ENCODE measurements at regions not wholly inside any gene's neighbourhood (a gene's known extent, or its start where the extent isn't known, plus 50 kb on each side); places are given as distances from the start of the nearest gene placed in this dataset.

- DNase-seq (ENCODE audit: insufficient read length, low spot score) (no peak), FAIRE-seq (peak; percentile 54)
These were observed 71.5 kb upstream of the IL12A start for GRCh38 chr3:159917141-159917540.

GRCh38 chr3:159919873-159920272 lies 68.8 kb upstream of the IL12A start:
- DNase-seq (ENCODE audit: insufficient read length, low spot score) (no peak), FAIRE-seq (peak; percentile 82)
- peak; percentile 89 for TF ChIP-seq SPI1 (IDR thresholded peaks at IDR 0.05; ENCODE audit: low read depth, low read length)
- TF ChIP-seq POLR2AphosphoS5 (IDR thresholded peaks at IDR 0.05; ENCODE audit: low read depth, low read length) = no peak

More at GRCh38 chr3:159917141-159917540, 71.5 kb upstream of the IL12A start:
- no peak for TF ChIP-seq SPI1 (IDR thresholded peaks at IDR 0.05; ENCODE audit: low read depth, low read length)
- no peak for TF ChIP-seq TAF1 (IDR thresholded peaks at IDR 0.05; ENCODE audit: low read depth, low read length)
- TF ChIP-seq POLR2A (IDR thresholded peaks at IDR 0.05; ENCODE audit: low read depth, low read length) = no peak
- TF ChIP-seq PAX5 (IDR thresholded peaks at IDR 0.05; ENCODE audit: insufficient read depth, low read length, severe bottlenecking) = no peak
- no peak for TF ChIP-seq POLR2AphosphoS5 (IDR thresholded peaks at IDR 0.05; ENCODE audit: low read depth, low read length)
- no peak for TF ChIP-seq POU2F2 (IDR thresholded peaks at IDR 0.05; ENCODE audit: low read depth, low read length)

- no peak for DNase-seq (ENCODE audit: insufficient read length, low spot score)
- TF ChIP-seq POU2F2 (IDR thresholded peaks at IDR 0.05; ENCODE audit: low read depth, low read length) (no peak), PAX5 (IDR thresholded peaks at IDR 0.05; ENCODE audit: insufficient read depth, low read length, severe bottlenecking) (no peak), POLR2A (IDR thresholded peaks at IDR 0.05; ENCODE audit: low read depth, low read length) (no peak), TAF1 (IDR thresholded peaks at IDR 0.05; ENCODE audit: low read depth, low read length) (no peak)
- no peak for FAIRE-seq
These were observed 66.3 kb upstream of the IL12A start for GRCh38 chr3:159922193-159922840.

- FAIRE-seq = peak; percentile 100
- TF ChIP-seq SPI1 (IDR thresholded peaks at IDR 0.05; ENCODE audit: low read depth, low read length) (peak; percentile 82), POLR2A (IDR thresholded peaks at IDR 0.05; ENCODE audit: low read depth, low read length) (0 out of 2 replicates have a peak, but pooled peaks have one; percentile 25), PAX5 (IDR thresholded peaks at IDR 0.05; ENCODE audit: insufficient read depth, low read length, severe bottlenecking) (no peak)
- DNase-seq (ENCODE audit: insufficient read length, low spot score) = peak; percentile 31
These were observed 65.7 kb upstream of the IL12A start for GRCh38 chr3:159922861-159923312.

DNA sequence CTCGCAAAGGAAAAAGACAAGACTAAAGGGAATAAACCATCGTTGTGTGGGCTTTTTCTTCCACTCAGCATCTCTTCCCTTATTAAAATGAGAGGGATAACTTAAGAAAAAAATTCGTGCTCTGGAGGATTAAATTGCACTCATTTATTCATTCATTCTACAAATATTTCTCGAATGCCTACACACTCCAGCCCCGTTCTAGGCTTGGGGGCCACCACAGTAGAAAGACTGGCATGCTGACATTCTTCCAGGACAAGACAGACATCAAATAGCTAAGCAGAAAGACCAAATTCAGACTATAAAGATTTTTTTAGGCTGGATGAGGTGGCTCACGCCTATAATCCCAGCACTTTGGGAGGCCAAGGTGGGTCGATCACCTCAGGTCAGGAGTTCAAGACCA lies 65.3 kb upstream of the IL12A start:
- DNase-seq (ENCODE audit: insufficient read length, low spot score) = no peak
- FAIRE-seq = no peak
- TF ChIP-seq TAF1 (IDR thresholded peaks at IDR 0.05; ENCODE audit: low read depth, low read length) (no peak), SPI1 (IDR thresholded peaks at IDR 0.05; ENCODE audit: low read depth, low read length) (no peak), POU2F2 (IDR thresholded peaks at IDR 0.05; ENCODE audit: low read depth, low read length) (no peak), PAX5 (IDR thresholded peaks at IDR 0.05; ENCODE audit: insufficient read depth, low read length, severe bottlenecking) (no peak), POLR2AphosphoS5 (IDR thresholded peaks at IDR 0.05; ENCODE audit: low read depth, low read length) (no peak), POLR2A (IDR thresholded peaks at IDR 0.05; ENCODE audit: low read depth, low read length) (no peak)

GRCh38 chr3:159923956-159924355 lies 64.7 kb upstream of the IL12A start:
- TF ChIP-seq POLR2AphosphoS5 (IDR thresholded peaks at IDR 0.05; ENCODE audit: low read depth, low read length) = no peak
- no peak for TF ChIP-seq PAX5 (IDR thresholded peaks at IDR 0.05; ENCODE audit: insufficient read depth, low read length, severe bottlenecking)
- TF ChIP-seq POLR2A (IDR thresholded peaks at IDR 0.05; ENCODE audit: low read depth, low read length) = no peak
- peak; percentile 37; the same call in 1 of the 2 replicates for TF ChIP-seq SPI1 (IDR thresholded peaks at IDR 0.05; ENCODE audit: low read depth, low read length)
- TF ChIP-seq POU2F2 (IDR thresholded peaks at IDR 0.05; ENCODE audit: low read depth, low read length) = no peak
- no peak for TF ChIP-seq TAF1 (IDR thresholded peaks at IDR 0.05; ENCODE audit: low read depth, low read length)
- DNase-seq (ENCODE audit: insufficient read length, low spot score) (no peak), FAIRE-seq (peak; percentile 50)

GRCh38 chr3:159924411-159924810 lies 64.2 kb upstream of the IL12A start:
- FAIRE-seq (no peak), DNase-seq (ENCODE audit: insufficient read length, low spot score) (no peak)

DNA sequence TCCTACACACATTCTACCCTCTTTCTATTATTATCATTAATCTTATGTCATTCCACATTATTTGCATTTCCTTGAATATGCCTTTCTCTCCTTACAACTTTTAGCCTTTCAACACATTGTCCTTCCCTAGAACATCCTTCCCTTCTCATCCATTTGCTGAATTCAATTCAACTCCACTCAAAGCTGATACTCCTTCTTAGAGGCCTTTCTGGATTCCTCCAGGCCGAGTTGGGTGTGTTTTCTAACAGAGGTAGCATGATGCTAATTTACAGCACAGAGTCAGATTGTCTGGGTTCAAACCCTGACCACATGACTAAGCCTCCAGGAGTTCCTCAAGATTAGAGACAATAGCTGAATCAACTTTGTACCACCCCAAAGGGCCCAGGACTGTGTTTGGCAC lies 63.4 kb upstream of the IL12A start:
- FAIRE-seq (no peak), DNase-seq (ENCODE audit: insufficient read length, low spot score) (no peak)
- no peak for TF ChIP-seq POU2F2 (IDR thresholded peaks at IDR 0.05; ENCODE audit: low read depth, low read length)
- TF ChIP-seq POLR2AphosphoS5 (IDR thresholded peaks at IDR 0.05; ENCODE audit: low read depth, low read length) = no peak
- no peak for TF ChIP-seq POLR2A (IDR thresholded peaks at IDR 0.05; ENCODE audit: low read depth, low read length)
- no peak for TF ChIP-seq PAX5 (IDR thresholded peaks at IDR 0.05; ENCODE audit: insufficient read depth, low read length, severe bottlenecking)
- no peak for TF ChIP-seq SPI1 (IDR thresholded peaks at IDR 0.05; ENCODE audit: low read depth, low read length)
- no peak for TF ChIP-seq TAF1 (IDR thresholded peaks at IDR 0.05; ENCODE audit: low read depth, low read length)

More at GRCh38 chr3:159924411-159924810, 64.2 kb upstream of the IL12A start:
- no peak for TF ChIP-seq SPI1 (IDR thresholded peaks at IDR 0.05; ENCODE audit: low read depth, low read length)
- TF ChIP-seq TAF1 (IDR thresholded peaks at IDR 0.05; ENCODE audit: low read depth, low read length) = no peak
- no peak for TF ChIP-seq POLR2AphosphoS5 (IDR thresholded peaks at IDR 0.05; ENCODE audit: low read depth, low read length)

- FAIRE-seq (no peak), DNase-seq (ENCODE audit: insufficient read length, low spot score) (no peak)
- TF ChIP-seq POLR2A (IDR thresholded peaks at IDR 0.05; ENCODE audit: low read depth, low read length) (no peak), TAF1 (IDR thresholded peaks at IDR 0.05; ENCODE audit: low read depth, low read length) (no peak), PAX5 (IDR thresholded peaks at IDR 0.05; ENCODE audit: insufficient read depth, low read length, severe bottlenecking) (no peak), POU2F2 (IDR thresholded peaks at IDR 0.05; ENCODE audit: low read depth, low read length) (no peak), SPI1 (IDR thresholded peaks at IDR 0.05; ENCODE audit: low read depth, low read length) (no peak), POLR2AphosphoS5 (IDR thresholded peaks at IDR 0.05; ENCODE audit: low read depth, low read length) (no peak)
These were observed 62.1 kb upstream of the IL12A start for GRCh38 chr3:159926573-159926972.

DNA sequence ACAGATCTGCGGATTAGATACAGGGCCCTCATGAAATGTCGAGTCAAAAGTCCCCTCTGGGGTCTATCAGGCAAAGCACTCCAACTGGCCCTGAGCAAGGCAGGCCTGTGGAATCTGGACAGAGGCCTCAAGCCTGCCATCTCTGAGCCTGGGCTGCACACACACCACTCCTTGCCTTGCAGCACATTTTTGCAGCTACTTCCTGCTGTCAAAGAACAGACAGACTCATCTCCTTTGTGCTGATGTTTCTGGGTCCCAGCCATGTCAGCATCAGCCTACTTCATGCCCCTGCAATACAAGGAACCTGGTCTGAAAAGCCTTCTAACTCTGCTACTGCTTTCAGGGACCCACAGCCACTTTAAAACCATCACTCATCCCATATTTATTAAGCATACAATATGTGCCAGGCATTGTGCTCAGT lies 60.6 kb upstream of the IL12A start:
- DNase-seq (ENCODE audit: insufficient read length, low spot score) (no peak), FAIRE-seq (no peak)
- no peak for TF ChIP-seq TAF1 (IDR thresholded peaks at IDR 0.05; ENCODE audit: low read depth, low read length)
- TF ChIP-seq POLR2A (IDR thresholded peaks at IDR 0.05; ENCODE audit: low read depth, low read length) = no peak
- TF ChIP-seq POU2F2 (IDR thresholded peaks at IDR 0.05; ENCODE audit: low read depth, low read length) = no peak
- TF ChIP-seq SPI1 (IDR thresholded peaks at IDR 0.05; ENCODE audit: low read depth, low read length) = no peak
- no peak for TF ChIP-seq POLR2AphosphoS5 (IDR thresholded peaks at IDR 0.05; ENCODE audit: low read depth, low read length)
- no peak for TF ChIP-seq PAX5 (IDR thresholded peaks at IDR 0.05; ENCODE audit: insufficient read depth, low read length, severe bottlenecking)
